ENCODE measurements at regions not wholly inside any gene's neighbourhood (a gene's known extent, or its start where the extent isn't known, plus 50 kb on each side); places are given as distances from the start of the nearest gene placed in this dataset.

- Histone ChIP-seq H3K9ac (ENCODE audit: low read depth, low read length) (no peak overlapping the region), H3K4me2 (ENCODE audit: insufficient read depth, low read length) (no peak overlapping the region), H3K27ac (ENCODE audit: low read length) (no peak overlapping the region), H3K9me3 (ENCODE audit: insufficient read depth, low read length, severe bottlenecking) (no peaks in the 10 kb centered on the region), H3K79me2 (ENCODE audit: insufficient read depth, low read length) (no peaks in the 10 kb centered on the region), H2AFZ (ENCODE audit: low read depth, low read length) (no peak overlapping the region), H3K27me3 (ENCODE audit: insufficient read depth, low read length, poor library complexity) (peaks cover 10% of the 10 kb centered on the region), H3K4me3 (ENCODE audit: low read depth in 1 of 2, low read length in 2 of 2) (no peak overlapping the region), H3K4me1 (ENCODE audit: insufficient read depth, low read length) (no peaks in the 10 kb centered on the region), H4K20me1 (ENCODE audit: insufficient read depth, low read length) (no peaks in the 10 kb centered on the region), H3K36me3 (ENCODE audit: insufficient read depth, low read length) (no peaks in the 10 kb centered on the region)
- no peak for TF ChIP-seq CTCF (IDR thresholded peaks at IDR 0.05; ENCODE audit: borderline replicate concordance, extremely low read depth, low read length, poor library complexity, severe bottlenecking)
- no peak for TF ChIP-seq EZH2 (IDR thresholded peaks at IDR 0.05; ENCODE audit: borderline replicate concordance, low read depth, low read length, severe bottlenecking)
- ATAC-seq (ENCODE audit: insufficient read depth, low read depth) (no peak), DNase-seq (no peak)
Observed at GRCh38 chr10:98328640-98329039, 60.6 kb upstream of the LOXL4 start.

- Histone ChIP-seq H4K20me1 (ENCODE audit: insufficient read depth, low read length) (no peaks in the 10 kb centered on the region), H3K36me3 (ENCODE audit: insufficient read depth, low read length) (no peaks in the 10 kb centered on the region), H3K9ac (ENCODE audit: low read depth, low read length) (no peak overlapping the region), H3K79me2 (ENCODE audit: insufficient read depth, low read length) (no peaks in the 10 kb centered on the region), H3K4me2 (ENCODE audit: insufficient read depth, low read length) (no peak overlapping the region), H3K9me3 (ENCODE audit: insufficient read depth, low read length, severe bottlenecking) (no peaks in the 10 kb centered on the region), H3K4me3 (ENCODE audit: low read depth in 1 of 2, low read length in 2 of 2) (no peak overlapping the region), H3K27me3 (ENCODE audit: insufficient read depth, low read length, poor library complexity) (peaks cover 10% of the 10 kb centered on the region), H2AFZ (ENCODE audit: low read depth, low read length) (no peak overlapping the region), H3K4me1 (ENCODE audit: insufficient read depth, low read length) (no peaks in the 10 kb centered on the region), H3K27ac (ENCODE audit: low read length) (no peak overlapping the region)
- ATAC-seq (ENCODE audit: insufficient read depth, low read depth): no peak
- TF ChIP-seq CTCF (IDR thresholded peaks at IDR 0.05; ENCODE audit: borderline replicate concordance, extremely low read depth, low read length, poor library complexity, severe bottlenecking): no peak
- no peak for TF ChIP-seq EZH2 (IDR thresholded peaks at IDR 0.05; ENCODE audit: borderline replicate concordance, low read depth, low read length, severe bottlenecking)
- DNase-seq: no peak
Observed at GRCh38 chr10:98328163-98328562, 60.2 kb upstream of the LOXL4 start.

- H3K27ac ChIP-seq (ENCODE audit: low read length): no peak overlapping the region
- no peaks in the 10 kb centered on the region for H3K9me3 ChIP-seq (ENCODE audit: insufficient read depth, low read length, severe bottlenecking)
- no peak for TF ChIP-seq CTCF (IDR thresholded peaks at IDR 0.05; ENCODE audit: borderline replicate concordance, extremely low read depth, low read length, poor library complexity, severe bottlenecking)
- no peak for TF ChIP-seq EZH2 (IDR thresholded peaks at IDR 0.05; ENCODE audit: borderline replicate concordance, low read depth, low read length, severe bottlenecking)
- peaks cover 7% of the 10 kb centered on the region for H3K27me3 ChIP-seq (ENCODE audit: insufficient read depth, low read length, poor library complexity)
- no peak overlapping the region for H3K4me2 ChIP-seq (ENCODE audit: insufficient read depth, low read length)
- 0 out of 2 replicates have a peak, but pooled peaks cover under 1% of the 10 kb centered on the region for H3K4me1 ChIP-seq (ENCODE audit: insufficient read depth, low read length)
- ATAC-seq (ENCODE audit: insufficient read depth, low read depth) (no peak), DNase-seq (no peak)
- no peak overlapping the region for H2AFZ ChIP-seq (ENCODE audit: low read depth, low read length)
- H3K9ac ChIP-seq (ENCODE audit: low read depth, low read length): no peak overlapping the region
- no peaks in the 10 kb centered on the region for H3K79me2 ChIP-seq (ENCODE audit: insufficient read depth, low read length)
- H3K36me3 ChIP-seq (ENCODE audit: insufficient read depth, low read length): no peaks in the 10 kb centered on the region
- H3K4me3 ChIP-seq (ENCODE audit: low read depth in 1 of 2, low read length in 2 of 2): no peak overlapping the region
- no peaks in the 10 kb centered on the region for H4K20me1 ChIP-seq (ENCODE audit: insufficient read depth, low read length)
Observed at GRCh38 chr10:98326621-98327027, 58.6 kb upstream of the LOXL4 start.
